ENCODE measurements at regions not wholly inside any gene's neighbourhood (a gene's known extent, or its start where the extent isn't known, plus 50 kb on each side); places are given as distances from the start of the nearest gene placed in this dataset.

- TF ChIP-seq FOXM1 (IDR thresholded peaks at IDR 0.05; ENCODE audit: borderline replicate concordance): no peak
- no peak for TF ChIP-seq TARDBP (IDR thresholded peaks at IDR 0.05)
- TF ChIP-seq ARNT (IDR thresholded peaks at IDR 0.05): no peak
- TF ChIP-seq ZNF384 (IDR thresholded peaks at IDR 0.05): no peak
Measured at GRCh38 chr4:111530446-111530845, 614.8 kb upstream of the FAM241A start.

All from HEK293T (cell line).